ENCODE measurements at regions not wholly inside any gene's neighbourhood (a gene's known extent, or its start where the extent isn't known, plus 50 kb on each side); places are given as distances from the start of the nearest gene placed in this dataset.
"Not testable (repeated sequence)": the region's sequence is repeated elsewhere in the genome, so short reads cannot be mapped to it uniquely, and the experiment has no call there.

DNA sequence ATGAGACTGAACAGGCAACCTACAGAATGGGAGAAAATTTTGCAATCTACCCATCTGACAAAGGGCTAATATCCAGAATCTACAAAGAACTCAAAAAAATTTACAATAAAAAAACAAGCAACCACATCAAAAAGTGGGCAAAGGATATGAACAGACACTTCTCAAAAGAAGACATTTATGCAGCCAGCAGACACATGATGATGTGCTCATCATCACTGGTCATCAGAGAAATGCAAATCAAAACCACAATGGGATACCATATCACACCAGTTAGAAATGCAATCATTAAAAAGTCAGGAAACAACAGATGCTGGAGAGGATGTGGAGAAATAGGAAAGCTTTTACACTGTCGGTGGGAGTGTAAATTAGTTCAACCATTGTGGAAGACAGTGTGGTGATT is 51.7 kb upstream of the PAXBP1 start:
- DNase-seq = not testable (repeated sequence)

DNA sequence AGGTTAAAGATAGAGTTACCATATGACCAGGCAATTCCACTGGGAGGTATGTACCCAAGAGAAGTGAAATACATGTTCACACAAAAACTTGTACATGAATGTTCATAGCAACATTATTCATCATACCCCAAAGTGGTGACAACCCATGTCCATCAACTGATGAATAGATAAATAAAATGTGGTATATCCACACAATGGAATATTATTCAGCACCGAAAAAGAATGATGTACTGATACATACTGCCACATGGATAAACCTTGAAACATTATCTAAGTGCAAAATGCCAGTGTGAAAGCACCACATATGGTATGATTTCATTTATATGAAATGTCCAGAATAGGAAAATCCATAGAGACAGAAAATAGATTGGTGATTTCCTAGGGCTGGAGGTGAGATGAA is 53.4 kb upstream of the PAXBP1 start:
- no peak for DNase-seq

DNA sequence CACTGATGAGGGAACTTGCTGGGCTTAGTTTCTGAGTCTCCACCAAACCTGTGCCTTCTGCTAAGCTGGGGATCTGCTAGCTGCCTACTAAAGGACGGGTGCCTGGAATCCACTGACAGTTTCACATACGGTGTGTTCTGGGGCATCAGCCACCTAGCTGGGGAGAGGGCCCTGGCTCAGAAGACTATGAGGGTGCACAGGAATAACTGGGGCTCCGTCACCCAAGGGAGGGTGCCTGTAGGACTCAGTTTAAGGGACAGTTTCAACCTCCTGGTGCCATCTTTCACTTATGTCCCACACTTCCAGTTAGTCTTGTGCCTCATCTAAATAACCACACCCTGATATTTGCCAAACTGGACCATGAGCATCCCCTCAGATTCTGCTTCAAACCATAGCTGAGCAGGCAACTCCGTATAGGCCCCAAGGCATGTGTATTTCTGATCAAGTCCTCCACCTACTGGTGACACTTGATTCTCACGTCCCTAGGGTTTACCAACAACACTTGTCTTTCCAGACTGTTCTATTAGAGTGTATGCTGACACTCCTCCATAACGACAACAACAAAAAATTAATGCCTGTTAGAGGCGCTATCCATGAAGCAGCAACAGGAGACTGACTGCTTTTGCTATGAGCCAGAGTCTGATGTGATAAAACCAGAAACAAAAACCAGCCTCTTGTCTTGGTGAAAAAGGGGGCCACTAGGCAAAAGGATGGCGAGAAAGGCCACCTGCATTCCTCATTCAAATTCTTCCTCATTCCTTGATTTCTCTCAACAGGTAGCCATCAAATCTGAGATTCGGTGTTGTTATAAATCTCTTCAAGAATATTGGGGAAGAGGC is 55.0 kb upstream of the PAXBP1 start:
- peak; percentile 22 for DNase-seq

DNA sequence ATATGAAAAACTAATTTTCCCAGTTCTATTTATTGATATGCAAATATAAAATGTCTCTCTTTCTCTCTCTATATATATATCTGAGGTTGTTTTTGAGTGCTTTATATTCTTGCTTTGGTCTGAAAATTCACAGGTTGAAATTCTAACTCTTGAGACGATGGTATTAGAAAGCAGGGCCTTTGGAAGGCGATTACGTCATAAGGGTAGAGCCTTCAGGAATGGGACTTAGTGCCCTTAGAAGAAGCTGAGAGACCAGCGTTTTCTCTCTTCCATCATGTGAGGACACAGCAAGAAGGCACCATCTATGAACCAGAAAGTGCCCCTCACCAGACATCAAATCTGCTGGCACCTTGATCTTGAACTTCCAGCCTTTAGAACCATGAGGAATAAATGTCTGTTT is 57.4 kb upstream of the PAXBP1 start:
- DNase-seq = no peak

DNA sequence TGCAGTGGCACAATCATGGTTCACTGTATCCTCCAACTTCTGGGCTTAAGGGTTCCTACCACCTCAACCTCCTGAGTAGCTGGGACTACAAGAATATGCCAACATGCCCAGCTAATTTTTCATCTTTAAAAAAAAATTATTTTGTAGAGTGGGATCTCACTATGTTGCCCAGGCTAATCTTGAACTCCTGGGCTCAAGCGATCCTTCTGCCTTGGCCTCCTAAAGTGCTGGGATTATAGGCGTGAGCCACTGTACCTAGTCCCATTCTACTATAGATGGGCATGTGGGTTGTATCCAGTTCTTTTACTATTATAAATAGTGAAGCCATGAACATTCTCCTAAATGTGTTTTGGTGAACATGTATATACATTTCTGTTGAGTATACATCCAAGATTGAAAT is 57.9 kb upstream of the PAXBP1 start:
- DNase-seq = no peak

DNA sequence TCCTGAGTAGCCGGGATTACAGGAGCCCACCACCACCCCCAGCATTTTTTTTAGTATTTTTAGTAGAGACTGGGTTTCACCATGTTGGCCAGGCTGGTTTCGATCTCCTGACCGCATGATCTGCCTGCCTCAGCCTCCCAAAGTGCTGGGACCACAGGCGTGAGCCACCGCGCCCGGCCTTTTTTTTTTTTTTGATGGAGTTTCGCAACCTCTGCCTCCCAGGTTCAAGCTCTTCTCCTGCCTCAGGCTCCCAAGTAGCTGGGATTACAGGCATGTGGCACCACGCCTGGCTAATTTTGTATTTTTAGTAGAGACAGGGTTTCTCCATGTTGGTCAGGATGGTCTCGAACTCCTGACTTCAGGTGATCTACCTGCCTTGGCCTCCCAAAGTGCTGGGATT is 60.2 kb upstream of the PAXBP1 start:
- not testable (repeated sequence) for DNase-seq

DNA sequence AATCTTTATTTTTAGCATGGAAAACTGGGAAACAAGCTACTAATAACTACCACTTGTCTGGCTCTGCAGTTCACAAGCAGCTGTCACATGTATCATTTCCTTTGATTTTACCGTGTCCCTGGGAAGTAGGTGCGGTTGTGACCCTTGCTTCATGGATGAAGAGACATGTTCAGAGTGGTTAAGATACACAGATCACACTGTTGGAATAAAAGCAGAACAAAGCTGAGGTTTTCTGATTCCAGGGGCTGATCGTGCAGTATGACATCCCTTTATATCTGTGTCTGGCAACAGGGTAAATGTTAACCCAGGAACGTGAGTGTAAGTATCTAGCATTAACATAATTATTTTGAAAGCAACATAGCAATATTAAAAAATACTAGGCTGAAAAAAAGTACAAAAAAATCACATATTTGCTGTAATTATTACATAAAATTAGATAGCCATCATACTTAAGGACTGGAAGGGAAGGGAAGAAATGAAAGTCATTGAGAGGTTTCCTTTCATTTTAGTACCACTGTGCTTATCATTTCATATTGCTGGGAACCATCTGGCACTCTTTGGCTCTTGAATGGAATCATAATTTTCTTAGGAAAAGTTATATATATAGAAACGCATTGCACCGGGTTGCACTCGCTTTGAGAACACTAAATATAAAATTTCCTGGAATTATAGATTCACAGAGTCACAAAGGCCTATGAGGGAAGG is 62.8 kb upstream of the PAXBP1 start:
- DNase-seq = no peak

DNA sequence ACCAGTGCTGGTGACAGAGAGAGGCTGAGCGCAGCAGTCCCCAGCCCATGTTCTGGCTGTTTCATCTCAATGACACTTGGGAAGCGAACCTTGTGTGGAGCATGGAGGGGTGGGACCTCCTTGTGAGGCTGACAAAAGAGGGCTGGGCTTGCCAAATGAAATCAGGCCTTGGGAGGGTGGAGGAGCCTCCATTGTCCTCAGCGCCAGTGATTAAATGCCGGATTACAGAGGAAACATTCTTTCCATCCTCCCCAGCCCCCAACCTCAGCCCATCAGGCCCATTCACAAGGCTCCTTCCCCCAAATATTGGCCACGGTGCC is 63.3 kb upstream of the PAXBP1 start:
- DNase-seq = no peak

DNA sequence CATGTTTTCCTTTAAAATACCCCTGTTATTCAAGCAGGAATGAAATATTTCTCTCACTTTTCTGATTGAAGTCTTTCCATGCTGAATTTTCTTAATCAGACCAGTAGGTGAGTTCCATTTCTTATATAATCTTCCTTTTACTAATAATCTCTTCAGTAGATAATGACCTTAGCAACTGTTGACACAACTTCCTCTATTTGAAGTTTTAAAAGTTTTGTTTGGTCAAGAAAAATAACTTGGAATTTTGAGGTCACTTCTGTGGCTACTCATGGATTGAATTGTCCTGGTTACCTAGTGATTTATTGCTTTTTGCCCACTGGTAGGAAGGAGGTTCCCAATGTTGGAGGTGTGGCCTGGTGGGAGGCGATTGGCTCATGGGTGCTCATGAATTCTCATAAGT is 70.6 kb upstream of the PAXBP1 start:
- DNase-seq = no peak

DNA sequence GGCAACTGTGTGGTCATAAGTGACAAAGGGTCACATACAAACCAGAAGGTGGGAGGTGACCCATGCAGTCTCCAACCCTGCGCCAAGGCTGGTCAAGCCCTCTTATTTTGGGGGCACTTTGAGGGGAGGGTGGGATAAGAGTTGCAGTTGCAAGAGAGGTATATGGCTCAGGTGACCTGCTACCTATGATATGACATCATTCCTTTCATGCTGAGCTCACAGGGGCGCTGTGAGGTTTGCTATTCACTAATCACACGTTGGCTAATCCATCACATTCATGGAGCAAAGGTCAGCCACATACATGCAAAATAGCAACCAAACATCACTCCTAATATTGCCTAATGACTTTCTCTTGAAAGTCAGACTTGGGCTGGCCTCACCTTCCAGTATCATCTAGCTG is 72.0 kb upstream of the PAXBP1 start:
- no peak for DNase-seq

DNA sequence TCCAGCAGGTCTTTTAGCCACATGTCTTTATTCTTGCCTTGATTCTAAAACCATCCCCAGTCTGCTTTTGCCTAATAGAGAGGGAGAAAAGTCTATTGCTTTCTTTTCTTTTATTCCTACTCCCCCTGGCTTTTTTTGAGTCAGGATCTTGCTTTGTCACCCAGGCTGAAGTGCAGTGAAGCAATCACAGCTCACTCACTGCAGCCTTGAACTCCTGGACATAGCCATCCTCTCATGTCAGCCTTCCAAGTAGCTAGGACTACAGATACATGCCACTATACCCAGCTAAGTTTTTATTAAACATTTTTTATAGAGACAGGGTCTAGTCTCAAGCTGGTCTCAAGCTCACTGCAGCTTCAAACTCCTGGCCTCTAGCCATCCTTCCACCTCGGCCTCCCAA is 72.5 kb upstream of the PAXBP1 start:
- DNase-seq = no peak

DNA sequence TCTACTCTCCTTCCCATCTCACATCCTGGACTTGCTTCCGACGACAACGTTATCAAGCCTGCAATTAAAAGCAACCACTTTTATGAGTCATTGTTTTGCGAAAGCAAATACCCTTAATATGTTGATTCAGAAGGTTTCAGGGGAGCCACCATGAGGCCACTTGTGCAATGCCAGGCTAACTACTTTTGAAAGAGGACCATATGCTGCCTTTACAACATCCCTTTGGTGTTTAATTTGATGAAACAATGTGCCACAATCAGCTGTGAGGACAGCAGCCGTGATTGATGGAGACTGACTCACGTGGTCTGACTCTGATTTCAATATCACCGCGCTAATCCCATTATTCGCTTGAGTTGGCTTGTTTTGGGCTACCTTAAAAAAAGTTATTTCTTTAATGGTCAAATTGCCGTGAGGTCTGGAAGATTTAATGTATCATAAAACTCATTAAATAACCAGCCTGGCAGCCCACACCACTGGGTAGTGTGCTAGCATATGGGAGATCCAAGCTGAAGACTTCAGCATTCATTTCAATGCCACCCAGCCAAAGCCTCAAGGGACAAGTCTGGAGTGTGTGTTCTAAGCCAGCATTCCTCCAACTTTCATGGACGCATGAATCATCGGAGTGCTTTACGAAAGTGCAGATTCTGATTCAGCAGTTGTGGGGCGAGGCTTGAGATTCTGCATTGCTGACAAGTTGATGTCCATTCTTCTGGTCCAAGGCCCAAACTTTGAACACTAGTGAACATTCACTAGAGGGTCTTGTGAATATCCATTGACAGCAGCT is 73.3 kb upstream of the PAXBP1 start:
- no peak for DNase-seq

DNA sequence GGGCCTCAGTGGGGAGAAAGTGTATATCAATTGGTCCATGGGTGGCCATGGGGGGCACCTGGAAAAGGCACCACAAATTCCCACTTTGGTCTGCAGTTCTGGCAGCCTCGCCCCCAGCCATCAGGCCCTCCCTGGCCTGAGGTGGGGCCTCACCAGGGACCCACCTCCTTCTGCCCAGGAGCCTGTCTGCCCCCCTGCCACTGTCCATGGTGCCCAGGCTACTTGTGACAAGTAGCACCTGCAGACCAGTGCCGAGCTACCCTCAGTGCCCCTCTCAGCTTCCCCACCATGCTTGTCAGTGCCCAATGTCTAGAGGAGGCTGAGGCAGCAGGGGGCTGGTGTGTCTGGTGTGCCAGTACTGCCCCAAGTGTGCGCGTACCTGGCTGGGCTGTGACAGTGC is 87.1 kb upstream of the PAXBP1 start:
- DNase-seq = no peak

DNA sequence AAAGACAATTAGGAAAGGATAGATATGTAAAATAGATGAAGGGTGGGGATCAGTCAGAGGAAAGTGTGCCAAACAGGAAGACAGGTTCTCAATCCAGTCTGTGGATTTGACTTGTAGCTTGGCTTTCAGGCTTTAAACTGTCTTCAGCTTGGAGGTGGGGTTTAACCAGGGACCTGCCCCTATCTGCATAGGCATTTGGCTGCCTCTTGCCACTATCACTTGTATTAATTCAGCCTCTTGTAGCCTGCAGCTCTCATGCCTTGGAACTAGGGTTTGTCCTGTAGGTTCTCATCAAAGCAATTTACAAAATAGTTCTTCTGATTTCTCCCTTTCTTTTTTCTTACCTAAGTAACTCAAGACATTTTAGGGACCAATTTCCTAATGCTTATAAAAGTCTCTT is 88.8 kb upstream of the PAXBP1 start:
- DNase-seq = no peak

DNA sequence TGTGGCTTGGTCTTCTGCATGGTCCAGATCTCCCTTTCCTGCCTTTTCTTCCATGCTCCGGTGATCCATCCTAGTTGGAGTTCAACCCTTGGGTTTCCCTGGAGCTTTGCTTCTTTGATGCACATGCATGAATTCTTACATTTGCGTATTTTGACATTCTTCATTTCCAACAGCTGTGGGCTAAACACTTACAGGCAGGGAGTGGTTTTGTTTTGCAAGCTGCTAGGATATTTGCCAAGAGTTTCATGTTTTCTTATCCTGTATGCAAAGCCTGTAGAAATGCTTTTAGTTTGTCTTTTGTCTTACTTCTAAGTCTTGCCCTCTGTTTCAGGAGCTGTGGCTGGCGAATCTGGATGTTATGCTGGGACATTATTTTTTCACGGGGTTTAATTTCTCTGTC is 90.3 kb upstream of the PAXBP1 start:
- no peak for DNase-seq

DNA sequence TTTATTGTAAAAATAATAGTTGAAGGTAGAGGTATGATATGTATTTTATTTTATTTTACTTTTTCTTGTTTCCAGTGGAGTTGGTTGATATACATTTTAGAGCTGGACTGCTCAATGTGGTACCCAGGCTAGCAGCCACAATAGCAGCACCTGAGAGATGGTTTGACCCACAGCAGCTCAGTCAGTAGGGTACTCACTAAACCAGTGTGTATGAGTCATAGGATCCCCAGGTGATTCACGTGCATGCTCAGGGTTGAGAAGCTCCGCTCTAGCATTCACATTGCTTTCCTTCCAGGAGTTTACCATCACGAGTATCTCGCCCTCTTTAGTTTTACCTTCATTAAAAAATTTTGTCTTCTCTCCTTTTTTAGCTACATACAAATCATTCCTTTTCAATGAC is 96.0 kb upstream of the PAXBP1 start:
- DNase-seq = no peak

DNA sequence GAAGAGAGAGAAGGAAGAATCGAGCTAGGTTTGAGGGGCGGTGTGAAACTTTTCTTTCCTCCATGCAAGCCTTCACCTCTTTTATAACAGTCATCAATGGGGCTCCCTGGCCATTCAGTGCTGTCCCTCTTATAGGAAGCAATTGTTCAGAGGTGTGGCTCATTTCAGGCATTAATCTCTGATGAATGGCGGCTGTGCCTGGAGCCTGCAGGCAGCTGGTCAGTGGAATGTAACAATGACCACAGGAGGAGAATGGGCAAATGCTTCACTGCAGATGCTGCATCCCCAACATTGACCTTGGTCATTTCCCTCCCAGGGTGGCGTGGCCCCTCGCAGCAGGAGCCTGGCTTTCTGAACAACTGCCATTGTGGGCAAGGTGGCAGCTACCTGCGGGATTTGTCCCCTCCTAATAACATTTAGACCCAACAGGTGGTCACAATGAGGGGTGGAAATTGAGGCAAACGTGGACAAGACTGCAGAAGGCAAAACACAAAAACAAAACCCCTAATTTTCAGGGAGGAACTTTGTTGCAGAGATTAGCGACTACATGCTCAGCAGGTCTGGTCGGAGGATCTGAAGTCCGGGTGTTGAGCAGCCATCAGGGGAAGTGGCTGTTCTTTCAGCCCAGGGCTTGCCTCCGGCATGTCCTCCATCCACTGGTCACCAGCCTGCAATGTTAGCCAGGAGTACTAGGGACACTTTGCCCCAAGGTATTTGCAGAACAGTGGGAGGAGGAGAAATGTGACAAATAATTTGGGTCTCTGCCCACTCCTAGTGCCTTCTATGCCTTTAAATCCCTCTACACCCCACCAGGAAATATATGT is 97.3 kb upstream of the PAXBP1 start:
- DNase-seq = no peak

DNA sequence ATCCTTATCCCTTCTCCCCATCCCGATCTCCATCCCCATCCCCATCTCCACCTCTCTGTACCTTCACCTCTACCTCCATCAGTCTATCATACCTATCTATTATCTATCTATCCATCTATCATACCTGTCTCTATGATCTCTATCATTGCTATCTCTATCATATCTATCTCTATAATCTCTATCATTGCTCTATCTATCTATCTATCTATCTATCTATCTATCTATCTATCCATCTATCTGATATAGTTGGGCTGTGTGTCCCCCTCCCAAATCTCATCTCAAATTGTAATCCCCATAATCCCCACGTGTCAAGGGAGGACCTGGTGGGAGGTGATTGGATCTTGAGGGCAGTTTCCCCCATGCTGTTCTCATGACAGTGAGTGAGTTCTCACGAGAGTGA is 97.9 kb upstream of the PAXBP1 start:
- DNase-seq = no peak

DNA sequence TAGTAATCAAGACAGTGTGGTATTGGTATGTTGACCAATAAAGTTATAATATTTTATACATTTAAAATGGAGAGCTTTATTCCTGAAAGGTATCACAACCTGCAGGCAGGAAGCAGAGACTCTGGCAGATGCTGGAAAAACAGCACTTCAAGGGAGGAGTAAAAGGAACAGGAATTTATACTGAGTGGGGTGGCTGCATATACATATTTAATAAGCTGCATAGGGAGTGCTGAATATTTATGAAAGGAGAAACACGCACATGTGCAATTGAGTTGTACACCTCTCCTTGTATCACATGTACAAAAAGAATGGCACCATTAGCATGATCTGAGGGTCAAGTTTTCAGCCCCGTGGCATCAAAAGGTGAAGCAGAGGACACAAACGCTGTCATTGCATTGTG is 104.9 kb upstream of the PAXBP1 start:
- DNase-seq = no peak

DNA sequence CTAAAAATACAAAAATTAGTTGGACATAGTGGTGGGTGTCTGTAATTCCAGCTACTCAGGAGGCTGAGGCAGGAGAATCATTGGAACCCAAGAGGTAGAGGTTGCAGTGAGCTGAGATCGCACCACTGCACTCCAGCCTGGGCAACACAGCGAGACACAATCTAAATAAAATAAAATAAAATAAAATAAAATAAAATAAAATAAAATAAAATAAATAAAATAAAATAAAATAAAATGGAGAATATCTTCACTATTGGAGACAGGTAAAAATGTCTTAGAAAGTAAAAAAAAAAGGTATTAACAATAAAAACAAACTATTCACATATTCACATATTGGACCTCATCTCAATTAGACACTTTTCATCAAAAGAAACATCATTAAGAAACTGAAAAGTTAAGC is 106.3 kb upstream of the PAXBP1 start:
- not testable (repeated sequence) for DNase-seq

DNA sequence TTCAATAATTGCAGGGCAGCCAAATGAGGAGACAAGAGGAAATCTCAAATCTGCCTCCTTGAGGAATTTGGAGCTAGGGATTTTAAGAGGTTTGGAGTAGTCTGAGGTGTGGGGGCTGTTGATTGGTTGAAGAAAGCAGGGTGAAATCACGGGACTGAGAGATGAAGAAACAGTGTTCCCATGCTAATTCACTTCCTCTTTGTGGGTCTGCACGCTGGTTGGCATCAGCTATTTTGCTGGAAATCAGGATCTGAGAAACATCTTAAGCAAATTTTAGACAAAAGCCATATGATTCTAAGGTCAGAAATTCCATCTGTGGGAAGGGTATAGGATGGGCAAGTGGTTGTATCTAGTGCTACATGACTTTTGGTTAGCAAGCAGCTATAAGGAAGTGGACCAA is 107.1 kb upstream of the PAXBP1 start:
- DNase-seq = no peak

DNA sequence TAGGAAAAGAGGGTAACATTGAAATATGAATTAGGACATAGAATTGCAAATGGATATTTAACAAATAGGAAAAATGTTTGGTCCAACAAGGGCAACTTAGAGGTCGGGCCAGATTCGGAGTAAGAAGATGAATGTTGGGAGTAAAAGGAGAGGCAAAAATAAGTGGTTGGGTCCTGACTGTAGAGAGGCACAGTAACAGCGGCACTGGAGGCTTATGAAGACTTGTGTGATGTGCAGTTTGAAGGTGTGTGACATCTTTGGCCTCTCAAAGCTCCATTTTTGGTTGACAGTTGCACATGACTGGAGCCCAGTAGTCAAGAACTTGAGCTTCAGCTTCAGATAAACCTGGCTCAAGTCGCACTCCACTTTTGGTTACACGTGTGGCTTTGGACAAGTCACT is 109.9 kb upstream of the PAXBP1 start:
- DNase-seq = no peak

DNA sequence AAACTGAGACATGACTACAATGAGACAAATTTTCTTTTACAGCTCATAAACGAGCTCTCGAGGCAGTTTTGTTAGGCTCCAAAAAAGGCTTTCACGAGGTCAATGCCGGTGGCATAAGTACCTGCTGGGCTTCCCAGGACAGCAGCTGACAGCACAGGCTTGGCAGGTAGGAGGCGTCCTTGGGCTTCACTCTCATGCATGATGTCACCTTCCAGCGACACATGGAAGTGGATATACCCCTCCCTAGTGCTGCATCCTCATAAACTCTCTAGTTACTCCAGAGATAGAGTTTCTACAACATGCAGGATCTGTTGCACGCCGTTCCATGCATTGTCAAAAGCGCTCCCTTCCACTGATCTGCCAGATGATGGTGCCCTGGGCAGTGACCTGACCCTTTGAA is 112.5 kb upstream of the PAXBP1 start:
- DNase-seq = no peak

Data from NCI-H1417 treated with DMSO at 0.1 percent for 48 hours (cell line).